HAP-1 (cell line): ENCODE measurements at regions not wholly inside any gene's neighbourhood (a gene's known extent, or its start where the extent isn't known, plus 50 kb on each side); places are given as distances from the start of the nearest gene placed in this dataset.
"Not testable (repeated sequence)": the region's sequence is repeated elsewhere in the genome, so short reads cannot be mapped to it uniquely, and the experiment has no call there.

Experiments
- DNase-seq, 2 experiments: peaks; one replicate each; pipeline ENCODE4 v3.0.0-alpha.2; 2016 to 2020; ENCODE audit warnings: low spot score in 2 of 2
- H3K27me3 ChIP-seq: fragments of 250-450 bp; sonication (Bioruptor Pico); 2 replicates; pipeline ENCODE4 v1.5.1; 2020; ENCODE audit warnings: low read depth, mild to moderate bottlenecking, moderate library complexity
- H3K36me3 ChIP-seq: fragments of 250-450 bp; sonication (Bioruptor Pico); replicated peaks from 2 replicates; pipeline ENCODE4 v1.5.1; 2020; ENCODE audit warnings: mild to moderate bottlenecking
- H3K4me1 ChIP-seq: fragments of 250-450 bp; sonication (Bioruptor Pico); 2 replicates; pipeline ENCODE4 v1.5.1; 2020; ENCODE audit warnings: mild to moderate bottlenecking
- H3K4me3 ChIP-seq: fragments of 250-450 bp; sonication (Bioruptor Pico); 2 replicates; pipeline ENCODE4 v1.5.1; 2020; ENCODE audit warnings: mild to moderate bottlenecking, moderate library complexity
- H3K9me3 ChIP-seq: fragments of 250-450 bp; sonication (Bioruptor Pico); 2 replicates; pipeline ENCODE4 v1.5.1; 2020; ENCODE audit warnings: mild to moderate bottlenecking, moderate library complexity
- in situ Hi-C: fragments of 300-500 bp; cut with MboI; formaldehyde crosslinking; loops from 3 replicates; pipeline ENCODE4 v1.14.3; 2020; ENCODE audit warnings: low sequenced_read_pairs, inconsistent platforms, mixed read lengths

GRCh38 chr3:94799420-94800060 lies 736.7 kb downstream of the NSUN3 start:
- no peaks in the 10 kb centered on the region for H3K9me3 ChIP-seq
- no peaks in the 10 kb centered on the region for H3K27me3 ChIP-seq
- no peaks in the 10 kb centered on the region for H3K4me1 ChIP-seq
- no peak for DNase-seq
- H3K36me3 ChIP-seq = no peaks in the 10 kb centered on the region
- H3K4me3 ChIP-seq = no peak overlapping the region
- in situ Hi-C loops = no loop called here

- in situ Hi-C loops = no loop called here
- Histone ChIP-seq H3K4me3 (no peak overlapping the region), H3K4me1 (no peaks in the 10 kb centered on the region), H3K27me3 (no peaks in the 10 kb centered on the region), H3K9me3 (no peaks in the 10 kb centered on the region), H3K36me3 (no peaks in the 10 kb centered on the region)
- DNase-seq = no peak
Observed at GRCh38 chr3:94811836-94812235, 749.0 kb downstream of the NSUN3 start.

- no peaks in the 10 kb centered on the region for H3K27me3 ChIP-seq
- H3K36me3 ChIP-seq = no peaks in the 10 kb centered on the region
- no peaks in the 10 kb centered on the region for H3K4me1 ChIP-seq
- in situ Hi-C loops = no loop called here
- H3K9me3 ChIP-seq = no peaks in the 10 kb centered on the region
- H3K4me3 ChIP-seq = no peak overlapping the region
- DNase-seq = no peak
Observed at GRCh38 chr3:94821241-94821640, 758.4 kb downstream of the NSUN3 start.

GRCh38 chr3:94822298-94822697 lies 759.4 kb downstream of the NSUN3 start:
- no peaks in the 10 kb centered on the region for H3K9me3 ChIP-seq
- in situ Hi-C loops = no loop called here
- no peaks in the 10 kb centered on the region for H3K36me3 ChIP-seq
- no peaks in the 10 kb centered on the region for H3K4me1 ChIP-seq
- no peak for DNase-seq
- H3K4me3 ChIP-seq = no peak overlapping the region
- no peaks in the 10 kb centered on the region for H3K27me3 ChIP-seq

- H3K4me1 ChIP-seq, H3K4me3 ChIP-seq, H3K27me3 ChIP-seq, in situ Hi-C loops, H3K9me3 ChIP-seq, H3K36me3 ChIP-seq: not testable (repeated sequence)
- DNase-seq = peak in 1 of 2 experiments; percentile 25
Observed at GRCh38 chr3:94846251-94846650, 783.4 kb downstream of the NSUN3 start.

GRCh38 chr3:94862703-94863102 lies 799.8 kb downstream of the NSUN3 start:
- no peaks in the 10 kb centered on the region for H3K4me1 ChIP-seq
- no peaks in the 10 kb centered on the region for H3K9me3 ChIP-seq
- in situ Hi-C loops = no loop called here
- no peak overlapping the region for H3K4me3 ChIP-seq
- H3K36me3 ChIP-seq = no peaks in the 10 kb centered on the region
- H3K27me3 ChIP-seq = no peaks in the 10 kb centered on the region
- peak; percentile 40 to 45 for DNase-seq

GRCh38 chr3:94869059-94869547 lies 806.2 kb downstream of the NSUN3 start:
- Histone ChIP-seq H3K4me3 (no peak overlapping the region), H3K9me3 (no peaks in the 10 kb centered on the region), H3K4me1 (no peaks in the 10 kb centered on the region), H3K27me3 (no peaks in the 10 kb centered on the region), H3K36me3 (no peaks in the 10 kb centered on the region)
- DNase-seq = no peak
- in situ Hi-C loops = no loop called here

GRCh38 chr3:94873751-94874150 lies 810.9 kb downstream of the NSUN3 start:
- no peaks in the 10 kb centered on the region for H3K27me3 ChIP-seq
- no peaks in the 10 kb centered on the region for H3K9me3 ChIP-seq
- DNase-seq = no peak
- no peaks in the 10 kb centered on the region for H3K4me1 ChIP-seq
- H3K4me3 ChIP-seq = no peak overlapping the region
- in situ Hi-C loops = no loop called here
- H3K36me3 ChIP-seq = no peaks in the 10 kb centered on the region

GRCh38 chr3:94875149-94875548 lies 812.3 kb downstream of the NSUN3 start:
- Histone ChIP-seq H3K4me3 (no peak overlapping the region), H3K27me3 (no peaks in the 10 kb centered on the region)
- in situ Hi-C loops = no loop called here

GRCh38 chr3:94887065-94887464 lies 824.2 kb downstream of the NSUN3 start:
- no peaks in the 10 kb centered on the region for H3K4me1 ChIP-seq
- H3K9me3 ChIP-seq = no peaks in the 10 kb centered on the region

More at GRCh38 chr3:94875149-94875548, 812.3 kb downstream of the NSUN3 start:
- no peaks in the 10 kb centered on the region for H3K36me3 ChIP-seq
- DNase-seq = no peak
- H3K9me3 ChIP-seq = no peaks in the 10 kb centered on the region
- no peaks in the 10 kb centered on the region for H3K4me1 ChIP-seq

GRCh38 chr3:94896994-94897393 lies 834.1 kb downstream of the NSUN3 start:
- DNase-seq = no peak
- Histone ChIP-seq H3K4me3 (no peak overlapping the region), H3K27me3 (peaks cover 2% of the 10 kb centered on the region; the same call in 1 of the 2 replicates), H3K9me3 (no peaks in the 10 kb centered on the region), H3K4me1 (no peaks in the 10 kb centered on the region), H3K36me3 (no peaks in the 10 kb centered on the region)
- in situ Hi-C loops = no loop called here

More at GRCh38 chr3:94887065-94887464, 824.2 kb downstream of the NSUN3 start:
- H3K4me3 ChIP-seq = no peak overlapping the region
- no peaks in the 10 kb centered on the region for H3K36me3 ChIP-seq
- H3K27me3 ChIP-seq = no peaks in the 10 kb centered on the region
- in situ Hi-C loops = no loop called here
- no peak for DNase-seq

- Histone ChIP-seq H3K27me3 (peaks cover 1% of the 10 kb centered on the region; the same call in 1 of the 2 replicates), H3K9me3 (no peaks in the 10 kb centered on the region), H3K4me3 (no peak overlapping the region), H3K4me1 (no peaks in the 10 kb centered on the region), H3K36me3 (no peaks in the 10 kb centered on the region)
- in situ Hi-C loops = no loop called here
- DNase-seq = no peak
Observed at GRCh38 chr3:94904156-94904674, 841.4 kb downstream of the NSUN3 start.

- Histone ChIP-seq H3K4me3 (no peak overlapping the region), H3K27me3 (no peaks in the 10 kb centered on the region), H3K4me1 (no peaks in the 10 kb centered on the region), H3K9me3 (no peaks in the 10 kb centered on the region), H3K36me3 (no peaks in the 10 kb centered on the region)
- no peak for DNase-seq
- in situ Hi-C loops = no loop called here
Observed at GRCh38 chr3:94909726-94910125, 846.9 kb downstream of the NSUN3 start.

GRCh38 chr3:94912656-94913055 lies 849.8 kb downstream of the NSUN3 start:
- H3K36me3 ChIP-seq = no peaks in the 10 kb centered on the region

More at GRCh38 chr3:94912656-94913055, 849.8 kb downstream of the NSUN3 start:
- in situ Hi-C loops = no loop called here
- H3K4me3 ChIP-seq = no peak overlapping the region
- DNase-seq = no peak
- no peaks in the 10 kb centered on the region for H3K9me3 ChIP-seq
- no peaks in the 10 kb centered on the region for H3K4me1 ChIP-seq
- no peaks in the 10 kb centered on the region for H3K27me3 ChIP-seq
